SK-N-MC (cell line): ENCODE measurements at regions not wholly inside any gene's neighbourhood (a gene's known extent, or its start where the extent isn't known, plus 50 kb on each side); places are given as distances from the start of the nearest gene placed in this dataset.

Source experiments
- EZH2 ChIP-seq: fragments of 200-600 bp; sonication (generic); IDR thresholded peaks from one replicate; pipeline ENCODE4 v1.6.1; 2017; ENCODE audit warnings: antibody characterized with exemption
- FOXP2 ChIP-seq: optimal IDR thresholded peaks from 2 replicates; pipeline ENCODE3; 2011; ENCODE audit warnings: mild to moderate bottlenecking, moderate library complexity; ENCODE audit not compliant: insufficient read depth; ENCODE audit errors: extremely low read length, control extremely low read depth
- POLR2AphosphoS5 ChIP-seq: IDR thresholded peaks from 2 replicates; pipeline ENCODE4 v1.6.1; 2012; ENCODE audit warnings: mild to moderate bottlenecking, low read depth, low read length, borderline replicate concordance

DNA sequence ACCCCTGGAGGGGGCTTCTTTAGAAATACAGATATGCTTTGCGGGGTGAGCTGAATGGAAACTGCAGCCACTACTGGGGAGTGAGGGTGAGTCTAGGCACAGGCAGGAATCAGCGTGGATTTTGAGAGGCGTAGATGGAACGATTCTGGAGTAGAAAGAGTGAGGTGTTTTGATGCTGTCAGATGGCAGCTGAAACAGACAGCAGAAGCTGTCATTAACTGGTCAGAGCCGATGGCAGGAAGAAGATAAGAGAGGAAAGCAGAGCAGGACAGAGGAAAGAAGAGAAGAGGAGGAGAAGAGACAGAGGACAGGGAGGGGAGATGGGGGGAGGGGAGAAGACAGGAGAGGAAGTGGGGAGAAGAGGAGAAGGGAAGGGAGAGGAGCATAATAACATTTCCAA, 138.5 kb downstream of the LRIG2 start:
- TF ChIP-seq FOXP2 (no peak), EZH2 (no peak), POLR2AphosphoS5 (no peak)
